ENCODE measurements at regions not wholly inside any gene's neighbourhood (a gene's known extent, or its start where the extent isn't known, plus 50 kb on each side); places are given as distances from the start of the nearest gene placed in this dataset.

DNA sequence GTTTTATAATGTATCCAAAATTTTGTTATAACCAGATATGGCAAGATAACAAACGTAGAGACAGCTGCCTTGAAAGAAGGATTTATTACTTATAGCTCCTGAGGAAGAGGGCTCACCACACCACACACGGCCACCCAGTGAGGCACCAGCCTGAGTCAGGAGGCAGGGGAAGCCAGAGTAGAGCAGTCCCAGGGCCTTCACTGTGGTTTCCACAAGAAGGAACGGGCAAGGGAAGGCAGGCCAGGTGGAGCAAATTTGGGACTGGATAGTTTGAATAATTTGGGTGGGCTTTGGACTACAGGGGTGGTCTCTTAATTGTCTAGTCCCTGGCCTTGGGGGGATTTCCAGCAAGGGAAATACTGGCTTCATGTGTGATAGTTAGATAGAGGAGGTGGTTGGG, 72.5 kb downstream of the RRAGC start:
- no peaks in the 10 kb centered on the region for H3K9me2 ChIP-seq (replicated peaks; ENCODE audit: control insufficient read depth, low read length)
- H4K20me1 ChIP-seq (ENCODE audit: control insufficient read depth, insufficient read depth, low read depth, low read length), result no peaks in the 10 kb centered on the region
- H3K36me3 ChIP-seq (ENCODE audit: control insufficient read depth, low read length), result no peaks in the 10 kb centered on the region
- H3K9me3 ChIP-seq (ENCODE audit: control insufficient read depth, insufficient read depth, low read length), result no peaks in the 10 kb centered on the region
- no peaks in the 10 kb centered on the region for H3F3A ChIP-seq (ENCODE audit: control insufficient read depth, insufficient read depth)
- H3K27ac ChIP-seq (ENCODE audit: low read depth, low read length), result no peak overlapping the region
- no peaks in the 10 kb centered on the region for H3K4me1 ChIP-seq (ENCODE audit: control insufficient read depth, low read length)
- no peaks in the 10 kb centered on the region for H3K79me2 ChIP-seq (ENCODE audit: control insufficient read depth, low read length)
- no peak overlapping the region for H3K4me3 ChIP-seq (ENCODE audit: low read length)
- H3K4me2 ChIP-seq (ENCODE audit: low read length), result no peak overlapping the region
- TF ChIP-seq, protein P1, sequence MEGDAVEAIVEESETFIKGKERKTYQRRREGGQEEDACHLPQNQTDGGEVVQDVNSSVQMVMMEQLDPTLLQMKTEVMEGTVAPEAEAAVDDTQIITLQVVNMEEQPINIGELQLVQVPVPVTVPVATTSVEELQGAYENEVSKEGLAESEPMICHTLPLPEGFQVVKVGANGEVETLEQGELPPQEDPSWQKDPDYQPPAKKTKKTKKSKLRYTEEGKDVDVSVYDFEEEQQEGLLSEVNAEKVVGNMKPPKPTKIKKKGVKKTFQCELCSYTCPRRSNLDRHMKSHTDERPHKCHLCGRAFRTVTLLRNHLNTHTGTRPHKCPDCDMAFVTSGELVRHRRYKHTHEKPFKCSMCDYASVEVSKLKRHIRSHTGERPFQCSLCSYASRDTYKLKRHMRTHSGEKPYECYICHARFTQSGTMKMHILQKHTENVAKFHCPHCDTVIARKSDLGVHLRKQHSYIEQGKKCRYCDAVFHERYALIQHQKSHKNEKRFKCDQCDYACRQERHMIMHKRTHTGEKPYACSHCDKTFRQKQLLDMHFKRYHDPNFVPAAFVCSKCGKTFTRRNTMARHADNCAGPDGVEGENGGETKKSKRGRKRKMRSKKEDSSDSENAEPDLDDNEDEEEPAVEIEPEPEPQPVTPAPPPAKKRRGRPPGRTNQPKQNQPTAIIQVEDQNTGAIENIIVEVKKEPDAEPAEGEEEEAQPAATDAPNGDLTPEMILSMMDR (IDR thresholded peaks at IDR 0.05; ENCODE audit: low read depth, low read length, poor library complexity, severe bottlenecking), result no peak
- TF ChIP-seq EZH2phosphoT487 (IDR thresholded peaks at IDR 0.05; ENCODE audit: borderline replicate concordance, low read length), result no peak
- H3K27me3 ChIP-seq (ENCODE audit: control insufficient read depth, low read length), result peaks cover 20% of the 10 kb centered on the region

GRCh38 chr1:38786040-38786436, 73.5 kb downstream of the RRAGC start:
- Histone ChIP-seq H3K4me1 (ENCODE audit: control insufficient read depth, low read length) (no peaks in the 10 kb centered on the region), H4K20me1 (ENCODE audit: control insufficient read depth, insufficient read depth, low read depth, low read length) (no peaks in the 10 kb centered on the region), H3K4me2 (ENCODE audit: low read length) (no peak overlapping the region), H3K4me3 (ENCODE audit: low read length) (no peak overlapping the region), H3K36me3 (ENCODE audit: control insufficient read depth, low read length) (no peaks in the 10 kb centered on the region), H3K9me3 (ENCODE audit: control insufficient read depth, insufficient read depth, low read length) (no peaks in the 10 kb centered on the region), H3F3A (ENCODE audit: control insufficient read depth, insufficient read depth) (no peaks in the 10 kb centered on the region), H3K27ac (ENCODE audit: low read depth, low read length) (no peak overlapping the region), H3K9me2 (replicated peaks; ENCODE audit: control insufficient read depth, low read length) (no peaks in the 10 kb centered on the region), H3K27me3 (ENCODE audit: control insufficient read depth, low read length) (peaks cover 22% of the 10 kb centered on the region), H3K79me2 (ENCODE audit: control insufficient read depth, low read length) (no peaks in the 10 kb centered on the region)
- TF ChIP-seq, protein P1 (IDR thresholded peaks at IDR 0.05; ENCODE audit: low read depth, low read length, poor library complexity, severe bottlenecking), result no peak
- TF ChIP-seq EZH2phosphoT487 (IDR thresholded peaks at IDR 0.05; ENCODE audit: borderline replicate concordance, low read length), result no peak

DNA sequence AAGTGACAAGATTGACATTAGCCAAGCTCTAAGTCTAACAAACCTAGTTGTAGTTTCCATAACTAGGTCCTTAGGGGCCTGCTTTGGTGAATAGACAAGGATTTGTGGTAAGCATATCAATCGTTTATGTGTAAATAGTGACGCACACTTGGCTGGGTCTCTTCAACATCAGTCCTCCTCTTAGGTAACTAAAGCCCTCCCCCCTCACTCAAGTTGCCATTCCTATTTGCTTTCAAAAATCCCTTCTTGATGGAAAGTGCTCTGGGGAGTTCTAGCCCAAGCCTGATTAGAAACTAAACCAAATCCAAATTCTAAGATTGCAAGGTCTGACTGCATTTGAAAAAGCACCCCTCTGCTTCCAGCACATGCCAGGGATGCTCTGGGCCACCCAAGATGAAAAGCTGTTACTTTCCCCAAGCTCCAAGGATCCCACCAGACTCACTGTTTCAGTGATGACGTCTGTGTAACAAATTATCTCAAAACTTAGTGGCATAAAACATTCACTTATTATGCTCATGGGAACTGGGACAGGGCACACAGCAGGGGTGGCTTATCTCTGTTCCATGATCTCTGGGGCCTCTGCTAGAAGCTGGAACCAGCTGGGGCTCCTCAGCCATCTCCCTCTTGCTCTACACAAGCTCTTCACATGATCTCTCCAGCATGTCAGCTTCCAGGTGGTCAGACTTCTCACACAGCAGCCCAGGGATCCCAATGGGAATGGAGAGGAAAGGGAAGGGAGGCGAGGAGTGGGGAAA, 74.1 kb downstream of the RRAGC start:
- H3K79me2 ChIP-seq (ENCODE audit: control insufficient read depth, low read length), result no peaks in the 10 kb centered on the region
- H3K27ac ChIP-seq (ENCODE audit: low read depth, low read length), result no peak overlapping the region
- H4K20me1 ChIP-seq (ENCODE audit: control insufficient read depth, insufficient read depth, low read depth, low read length), result no peaks in the 10 kb centered on the region
- H3K36me3 ChIP-seq (ENCODE audit: control insufficient read depth, low read length), result no peaks in the 10 kb centered on the region
- no peaks in the 10 kb centered on the region for H3K4me1 ChIP-seq (ENCODE audit: control insufficient read depth, low read length)
- H3K27me3 ChIP-seq (ENCODE audit: control insufficient read depth, low read length), result peaks cover 18% of the 10 kb centered on the region
- TF ChIP-seq EZH2phosphoT487 (IDR thresholded peaks at IDR 0.05; ENCODE audit: borderline replicate concordance, low read length), result no peak
- TF ChIP-seq, protein P1 (IDR thresholded peaks at IDR 0.05; ENCODE audit: low read depth, low read length, poor library complexity, severe bottlenecking), result no peak
- H3K4me3 ChIP-seq (ENCODE audit: low read length), result no peak overlapping the region
- no peaks in the 10 kb centered on the region for H3K9me2 ChIP-seq (replicated peaks; ENCODE audit: control insufficient read depth, low read length)
- H3K9me3 ChIP-seq (ENCODE audit: control insufficient read depth, insufficient read depth, low read length), result no peaks in the 10 kb centered on the region
- no peaks in the 10 kb centered on the region for H3F3A ChIP-seq (ENCODE audit: control insufficient read depth, insufficient read depth)
- H3K4me2 ChIP-seq (ENCODE audit: low read length), result no peak overlapping the region

All from DOHH2 (cell line).